SK-N-SH (cell line): ENCODE measurements at regions not wholly inside any gene's neighbourhood (a gene's known extent, or its start where the extent isn't known, plus 50 kb on each side); places are given as distances from the start of the nearest gene placed in this dataset.

Experiments
- CHD2 ChIP-seq: fragments of 150-350 bp; IDR thresholded peaks from 2 replicates; pipeline ENCODE4 v1.6.1; 2018; ENCODE audit warnings: low read length; ENCODE audit not compliant: partially characterized antibody
- EP300 ChIP-seq, 2 experiments: IDR thresholded peaks; 2 replicates each; pipeline versions ENCODE4 v1.4.0 to v1.6.1; 2012; ENCODE audit warnings: borderline replicate concordance in 1 of 2, low read depth in 1 of 2, low read length in 1 of 2
- EZH2phosphoT487 ChIP-seq: fragments of 200-600 bp; sonication (generic); IDR thresholded peaks from 2 replicates; pipeline ENCODE4 v1.6.1; 2017; ENCODE audit warnings: low read depth, mixed run types, mild to moderate bottlenecking, antibody characterized with exemption, moderate library complexity, borderline replicate concordance
- FOSL2 ChIP-seq: IDR thresholded peaks from 2 replicates; pipeline ENCODE4 v1.4.0; 2012; ENCODE audit warnings: low read depth, mild to moderate bottlenecking, moderate library complexity, borderline replicate concordance
- GABPA ChIP-seq: IDR thresholded peaks from 2 replicates; pipeline ENCODE4 v1.4.0; 2012; ENCODE audit warnings: low read depth, mild to moderate bottlenecking
- MXI1 ChIP-seq: IDR thresholded peaks from 2 replicates; pipeline ENCODE4 v1.6.1; 2012; ENCODE audit warnings: mild to moderate bottlenecking, low read depth, low read length, improper control_type of control experiment
- NFIC ChIP-seq: IDR thresholded peaks from 2 replicates; pipeline ENCODE4 v1.4.0; 2012; ENCODE audit warnings: borderline replicate concordance
- RCOR1 ChIP-seq: fragments of 150-350 bp; IDR thresholded peaks from 2 replicates; pipeline ENCODE4 v1.6.1; 2017; ENCODE audit warnings: antibody characterized with exemption, low read length
- TAF1 ChIP-seq: IDR thresholded peaks from 2 replicates; pipeline ENCODE4 v1.6.1; 2012; ENCODE audit warnings: low read depth, mild to moderate bottlenecking, low read length, moderate library complexity, borderline replicate concordance
- TF ChIP-seq, protein P1 (sequence below): fragments of 200-600 bp; sonication (generic); IDR thresholded peaks from 2 replicates; pipeline ENCODE4 v1.6.1; 2017; ENCODE audit warnings: antibody characterized with exemption, mild to moderate bottlenecking, moderate library complexity
- TF ChIP-seq, protein P2 (sequence below): IDR thresholded peaks from 2 replicates; pipeline ENCODE4 v1.4.0; 2012; ENCODE audit warnings: low read depth, borderline replicate concordance
- TF ChIP-seq, protein P3 (sequence below): IDR thresholded peaks from 2 replicates; pipeline ENCODE4; 2012

DNA sequence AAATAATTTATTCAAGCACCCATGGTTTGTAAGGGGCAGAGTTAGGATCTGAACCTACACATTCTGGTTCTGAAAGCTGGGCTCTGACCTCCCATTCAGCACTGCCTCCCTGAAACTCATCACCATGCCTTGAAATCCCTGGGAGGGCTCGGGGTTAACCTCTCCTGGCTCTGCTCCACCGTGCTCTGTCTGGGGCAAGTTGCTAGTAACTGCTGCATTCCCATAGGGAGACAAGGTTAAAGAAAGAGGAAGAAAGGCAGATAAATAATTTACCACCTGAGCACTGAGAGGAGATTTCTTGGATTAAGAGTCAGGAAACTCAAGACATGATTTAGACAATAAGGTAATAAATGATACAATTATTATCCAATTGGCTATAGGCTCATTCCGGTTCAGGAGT is 199.3 kb downstream of the KIF18A start:
- TF ChIP-seq, protein P1, sequence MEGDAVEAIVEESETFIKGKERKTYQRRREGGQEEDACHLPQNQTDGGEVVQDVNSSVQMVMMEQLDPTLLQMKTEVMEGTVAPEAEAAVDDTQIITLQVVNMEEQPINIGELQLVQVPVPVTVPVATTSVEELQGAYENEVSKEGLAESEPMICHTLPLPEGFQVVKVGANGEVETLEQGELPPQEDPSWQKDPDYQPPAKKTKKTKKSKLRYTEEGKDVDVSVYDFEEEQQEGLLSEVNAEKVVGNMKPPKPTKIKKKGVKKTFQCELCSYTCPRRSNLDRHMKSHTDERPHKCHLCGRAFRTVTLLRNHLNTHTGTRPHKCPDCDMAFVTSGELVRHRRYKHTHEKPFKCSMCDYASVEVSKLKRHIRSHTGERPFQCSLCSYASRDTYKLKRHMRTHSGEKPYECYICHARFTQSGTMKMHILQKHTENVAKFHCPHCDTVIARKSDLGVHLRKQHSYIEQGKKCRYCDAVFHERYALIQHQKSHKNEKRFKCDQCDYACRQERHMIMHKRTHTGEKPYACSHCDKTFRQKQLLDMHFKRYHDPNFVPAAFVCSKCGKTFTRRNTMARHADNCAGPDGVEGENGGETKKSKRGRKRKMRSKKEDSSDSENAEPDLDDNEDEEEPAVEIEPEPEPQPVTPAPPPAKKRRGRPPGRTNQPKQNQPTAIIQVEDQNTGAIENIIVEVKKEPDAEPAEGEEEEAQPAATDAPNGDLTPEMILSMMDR = no peak
- TF ChIP-seq EZH2phosphoT487 = no peak
- TF ChIP-seq EP300 (IDR thresholded peaks at IDR 0.05; ENCODE audit: borderline replicate concordance in 1 of 2, low read depth in 1 of 2, low read length in 1 of 2) = no peak
- TF ChIP-seq RCOR1 = no peak
- TF ChIP-seq CHD2 = no peak
- no peak for TF ChIP-seq NFIC
- TF ChIP-seq GABPA = no peak
- no peak for TF ChIP-seq FOSL2
- TF ChIP-seq, protein P2, sequence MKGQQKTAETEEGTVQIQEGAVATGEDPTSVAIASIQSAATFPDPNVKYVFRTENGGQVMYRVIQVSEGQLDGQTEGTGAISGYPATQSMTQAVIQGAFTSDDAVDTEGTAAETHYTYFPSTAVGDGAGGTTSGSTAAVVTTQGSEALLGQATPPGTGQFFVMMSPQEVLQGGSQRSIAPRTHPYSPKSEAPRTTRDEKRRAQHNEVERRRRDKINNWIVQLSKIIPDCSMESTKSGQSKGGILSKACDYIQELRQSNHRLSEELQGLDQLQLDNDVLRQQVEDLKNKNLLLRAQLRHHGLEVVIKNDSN = no peak
- TF ChIP-seq MXI1 = no peak
- TF ChIP-seq, protein P3, sequence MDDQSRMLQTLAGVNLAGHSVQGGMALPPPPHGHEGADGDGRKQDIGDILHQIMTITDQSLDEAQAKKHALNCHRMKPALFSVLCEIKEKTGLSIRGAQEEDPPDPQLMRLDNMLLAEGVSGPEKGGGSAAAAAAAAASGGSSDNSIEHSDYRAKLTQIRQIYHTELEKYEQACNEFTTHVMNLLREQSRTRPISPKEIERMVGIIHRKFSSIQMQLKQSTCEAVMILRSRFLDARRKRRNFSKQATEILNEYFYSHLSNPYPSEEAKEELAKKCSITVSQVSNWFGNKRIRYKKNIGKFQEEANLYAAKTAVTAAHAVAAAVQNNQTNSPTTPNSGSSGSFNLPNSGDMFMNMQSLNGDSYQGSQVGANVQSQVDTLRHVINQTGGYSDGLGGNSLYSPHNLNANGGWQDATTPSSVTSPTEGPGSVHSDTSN = no peak
- no peak for TF ChIP-seq TAF1
